Stomach (tissue), 8 donors: ENCODE measurements at regions not wholly inside any gene's neighbourhood (a gene's known extent, or its start where the extent isn't known, plus 50 kb on each side); places are given as distances from the start of the nearest gene placed in this dataset.

Experiments
- DNase-seq, 2 donors: peaks; one replicate each; pipeline versions ENCODE4 v3.0.0 to v3.0.0-alpha.2; 2013 to 2019
- H3K27ac ChIP-seq, 5 donors: fragments of 200-600 bp in 4 of 5; sonication (generic) in 4 of 5; one replicate each; pipeline ENCODE4 v1.5.1; 2013 to 2019; ENCODE audit warnings: mild to moderate bottlenecking in 1 of 5, moderate library complexity in 1 of 5
- H3K27me3 ChIP-seq, 3 donors: fragments of 200-600 bp; sonication (generic); one replicate each; pipeline ENCODE4 v1.5.1; 2017 to 2019; ENCODE audit warnings: mixed run types in 1 of 3
- H3K36me3 ChIP-seq, 4 donors: fragments of 200-600 bp; sonication (generic); 1 replicate in 3 of 4; 2 replicates in 1 of 4; pipeline ENCODE4 v1.5.1; 2016 to 2019
- H3K4me1 ChIP-seq, 4 donors: fragments of 200-600 bp; sonication (generic); one replicate each; pipeline ENCODE4 v1.5.1; 2016 to 2019
- H3K4me3 ChIP-seq, 4 donors: fragments of 200-600 bp; sonication (generic) in 3 of 4; one replicate each; pipeline ENCODE4 v1.5.1; 2016 to 2019; ENCODE audit warnings: mild to moderate bottlenecking in 1 of 4
- H3K9me3 ChIP-seq, 4 donors: fragments of 200-600 bp; sonication (generic); one replicate each; pipeline ENCODE4 v1.5.1; 2016 to 2019
- EP300 ChIP-seq: sonication (generic); formaldehyde crosslinking; IDR thresholded peaks from one replicate; pipeline ENCODE4 v1.6.1; 2017; ENCODE audit warnings: antibody characterized with exemption
- POLR2A ChIP-seq, 4 donors: fragments of 450-650 bp; IDR thresholded peaks; one replicate each; pipeline ENCODE4 v1.6.1; 2016; ENCODE audit warnings: antibody characterized with exemption in 4 of 4, control low read depth in 2 of 4, mild to moderate bottlenecking in 1 of 4, moderate library complexity in 1 of 4
- POLR2AphosphoS5 ChIP-seq, 3 donors: sonication (generic); formaldehyde crosslinking; IDR thresholded peaks; one replicate each; pipeline ENCODE4 v1.6.1; 2016; ENCODE audit warnings: antibody characterized with exemption in 3 of 3
- WGBS, 5 donors: extraction: QIAGEN DNeasy Blood & Tissue Kit in 3 of 5; methylation state at CpG; one replicate each; pipeline versions ENCODE4 v1.1.5 to v1.1.7; 2013 to 2018; 5-methylcytosine and 5-hydroxymethylcytosine counted together
- intact Hi-C: fragments of 100-400 bp; cut with DNase I; formaldehyde crosslinking; loops from one replicate; pipeline ENCODE4 v1.15.1; 2023; ENCODE audit warnings: low total_unique reads
- TF ChIP-seq, protein P1 (sequence below), 7 experiments: fragments of 450-650 bp in 4 of 7; fragments of 200-600 bp in 3 of 7; sonication (generic) in 3 of 7; IDR thresholded peaks; one replicate each; pipeline ENCODE4 v1.5.1; 2016 to 2019; ENCODE audit warnings: antibody characterized with exemption in 7 of 7, control low read depth in 2 of 7, mild to moderate bottlenecking in 1 of 7
- donor health status: healthy with polysubstance abuse.
- donor health status: Bipolar disorder and iron deficiency.
- donor health status: healthy.

- Histone ChIP-seq H3K27ac (no peak overlapping the region), H3K27me3 (peaks cover 0 to under 1% (median 0%) of the 10 kb centered on the region in 3 donors), H3K4me1 (no peaks in the 10 kb centered on the region), H3K36me3 (no peaks in the 10 kb centered on the region), H3K9me3 (no peaks in the 10 kb centered on the region), H3K4me3 (no peak overlapping the region)
- intact Hi-C loops, result no loop called here
- DNase-seq, result no peak
- TF ChIP-seq EP300, result no peak
- TF ChIP-seq, protein P1, sequence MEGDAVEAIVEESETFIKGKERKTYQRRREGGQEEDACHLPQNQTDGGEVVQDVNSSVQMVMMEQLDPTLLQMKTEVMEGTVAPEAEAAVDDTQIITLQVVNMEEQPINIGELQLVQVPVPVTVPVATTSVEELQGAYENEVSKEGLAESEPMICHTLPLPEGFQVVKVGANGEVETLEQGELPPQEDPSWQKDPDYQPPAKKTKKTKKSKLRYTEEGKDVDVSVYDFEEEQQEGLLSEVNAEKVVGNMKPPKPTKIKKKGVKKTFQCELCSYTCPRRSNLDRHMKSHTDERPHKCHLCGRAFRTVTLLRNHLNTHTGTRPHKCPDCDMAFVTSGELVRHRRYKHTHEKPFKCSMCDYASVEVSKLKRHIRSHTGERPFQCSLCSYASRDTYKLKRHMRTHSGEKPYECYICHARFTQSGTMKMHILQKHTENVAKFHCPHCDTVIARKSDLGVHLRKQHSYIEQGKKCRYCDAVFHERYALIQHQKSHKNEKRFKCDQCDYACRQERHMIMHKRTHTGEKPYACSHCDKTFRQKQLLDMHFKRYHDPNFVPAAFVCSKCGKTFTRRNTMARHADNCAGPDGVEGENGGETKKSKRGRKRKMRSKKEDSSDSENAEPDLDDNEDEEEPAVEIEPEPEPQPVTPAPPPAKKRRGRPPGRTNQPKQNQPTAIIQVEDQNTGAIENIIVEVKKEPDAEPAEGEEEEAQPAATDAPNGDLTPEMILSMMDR (IDR thresholded peaks at IDR 0.05), result no peak
- no peak for TF ChIP-seq POLR2AphosphoS5 (IDR thresholded peaks at IDR 0.05)
- no peak for TF ChIP-seq POLR2A (IDR thresholded peaks at IDR 0.05)
These were observed 123.0 kb upstream of the POU3F2 start for GRCh38 chr6:98711380-98711779.

DNA sequence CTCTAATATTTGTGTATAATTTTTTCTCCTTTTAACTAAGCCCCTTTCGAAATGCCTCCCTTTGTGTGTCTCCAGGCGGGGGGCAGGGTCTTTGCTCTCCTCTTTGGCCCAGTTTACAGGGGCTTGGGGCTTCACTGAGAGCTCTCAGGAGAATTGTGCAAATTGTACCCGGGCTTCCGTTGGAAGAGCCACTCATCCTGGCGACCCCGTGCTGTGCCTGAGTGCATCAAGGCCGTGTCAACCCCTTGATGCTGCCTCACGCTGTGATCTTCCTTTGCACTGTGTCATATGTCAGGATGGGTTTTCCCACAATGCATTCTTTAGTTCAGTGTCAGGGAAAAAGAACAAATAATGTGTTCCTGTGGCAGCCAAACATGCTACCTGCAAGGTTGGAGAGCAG lies 118.0 kb upstream of the POU3F2 start:
- Histone ChIP-seq H3K9me3 (no peaks in the 10 kb centered on the region), H3K4me1 (no peaks in the 10 kb centered on the region), H3K4me3 (no peak overlapping the region), H3K27me3 (peaks cover 0 to 12% (median 0%) of the 10 kb centered on the region in 3 donors), H3K27ac (no peak overlapping the region), H3K36me3 (no peaks in the 10 kb centered on the region)
- DNase-seq, result no peak
- WGBS, 5 donors, result 6 to 13% (median 11%) methylated on average over 8 of the region's 8 CpGs
- TF ChIP-seq POLR2AphosphoS5 (IDR thresholded peaks at IDR 0.05) (no peak), POLR2A (IDR thresholded peaks at IDR 0.05) (no peak), EP300 (no peak)
- TF ChIP-seq, protein P1 (IDR thresholded peaks at IDR 0.05), result no peak
- intact Hi-C loops, result no loop called here

GRCh38 chr6:98717322-98717877 lies 117.0 kb upstream of the POU3F2 start:
- Histone ChIP-seq H3K4me1 (no peaks in the 10 kb centered on the region), H3K27me3 (peaks cover 0 to 12% (median 0%) of the 10 kb centered on the region in 3 donors), H3K4me3 (no peak overlapping the region), H3K27ac (no peak overlapping the region), H3K36me3 (no peaks in the 10 kb centered on the region), H3K9me3 (no peaks in the 10 kb centered on the region)
- intact Hi-C loops, result no loop called here
- no peak for DNase-seq
- TF ChIP-seq, protein P1 (IDR thresholded peaks at IDR 0.05), result no peak
- no peak for TF ChIP-seq POLR2A (IDR thresholded peaks at IDR 0.05)
- TF ChIP-seq EP300, result no peak
- no peak for TF ChIP-seq POLR2AphosphoS5 (IDR thresholded peaks at IDR 0.05)
- 40 to 52% (median 48%) methylated on average over 6 of the region's 6 CpGs for WGBS, 5 donors

DNA sequence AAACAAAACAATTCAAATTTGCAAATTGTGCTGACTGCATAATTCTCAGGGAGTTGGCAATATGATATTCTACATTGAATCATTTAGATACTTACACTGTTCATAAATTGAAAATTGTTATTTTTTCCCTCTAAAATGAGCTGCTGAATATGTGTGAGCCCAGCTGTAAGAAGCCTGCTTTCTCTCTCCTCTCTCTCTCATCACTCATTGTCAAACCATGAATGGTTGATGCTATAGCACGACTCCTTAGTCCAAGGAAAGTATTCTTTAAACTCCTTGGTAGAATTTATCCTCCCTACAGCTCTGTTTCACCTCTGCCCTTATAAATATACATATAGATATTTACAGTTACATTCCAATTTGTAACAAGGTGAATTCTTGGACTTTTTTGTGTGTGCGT lies 116.4 kb upstream of the POU3F2 start:
- Histone ChIP-seq H3K4me1 (no peaks in the 10 kb centered on the region), H3K27ac (no peak overlapping the region), H3K4me3 (no peak overlapping the region), H3K36me3 (no peaks in the 10 kb centered on the region), H3K9me3 (no peaks in the 10 kb centered on the region), H3K27me3 (peaks cover 0 to 12% (median 0%) of the 10 kb centered on the region in 3 donors)
- WGBS, 5 donors, result 44 to 65% (median 59%) methylated on average over 2 of the region's 2 CpGs
- TF ChIP-seq, protein P1 (IDR thresholded peaks at IDR 0.05), result no peak
- TF ChIP-seq POLR2AphosphoS5 (IDR thresholded peaks at IDR 0.05), result no peak
- TF ChIP-seq EP300, result no peak
- TF ChIP-seq POLR2A (IDR thresholded peaks at IDR 0.05), result no peak
- intact Hi-C loops, result no loop called here
- DNase-seq, result no peak
